Lung (tissue), 11 donors: ENCODE measurements at regions not wholly inside any gene's neighbourhood (a gene's known extent, or its start where the extent isn't known, plus 50 kb on each side); places are given as distances from the start of the nearest gene placed in this dataset.
A peak's percentile ranks its signal among the peaks of the same experiment; 100 is the strongest.

Source experiments
- ATAC-seq: fragments of 200-7000 bp; cut with Tn5 transposase; one replicate; pipeline ENCODE4 v1.9.1; 2020; ENCODE audit warnings: moderate number of reproducible peaks; ENCODE audit not compliant: insufficient read depth, low FRiP score
- DNase-seq, 3 donors: peaks; one replicate each; pipeline ENCODE4 v3.0.0-alpha.2; 2013 to 2017
- H3K27ac ChIP-seq, 2 donors: one replicate each; pipeline ENCODE4 v1.5.1; 2013; ENCODE audit warnings: mild to moderate bottlenecking in 2 of 2, moderate library complexity in 2 of 2, control low read depth in 1 of 2, inconsistent platforms in 1 of 2, low read depth in 1 of 2, low read length in 1 of 2
- H3K27me3 ChIP-seq, 3 donors: one replicate each; pipeline ENCODE4 v1.5.1; 2013; ENCODE audit warnings: low read length in 2 of 3; ENCODE audit not compliant: control insufficient read depth in 3 of 3, insufficient read depth in 3 of 3
- H3K36me3 ChIP-seq, 4 donors: one replicate each; pipeline ENCODE4 v1.5.1; 2013; ENCODE audit warnings: low read length in 4 of 4, mild to moderate bottlenecking in 1 of 4, moderate library complexity in 1 of 4; ENCODE audit not compliant: control insufficient read depth in 4 of 4, insufficient read depth in 4 of 4
- H3K4me1 ChIP-seq, 5 donors: one replicate each; pipeline ENCODE4 v1.5.1; 2013; ENCODE audit warnings: low read length in 5 of 5, mild to moderate bottlenecking in 2 of 5, moderate library complexity in 1 of 5; ENCODE audit not compliant: control insufficient read depth in 5 of 5, insufficient read depth in 5 of 5
- H3K4me3 ChIP-seq: one replicate; pipeline ENCODE4 v1.5.1; 2013; ENCODE audit warnings: mild to moderate bottlenecking, control low read depth, moderate library complexity
- H3K9ac ChIP-seq, 2 donors: one replicate each; pipeline ENCODE4 v1.5.1; 2013; ENCODE audit warnings: low read length in 2 of 2, control low read depth in 1 of 2; ENCODE audit not compliant: insufficient read depth in 1 of 2
- H3K9me3 ChIP-seq, 4 donors: one replicate each; pipeline ENCODE4 v1.5.1; 2013; ENCODE audit warnings: low read length in 3 of 4, mild to moderate bottlenecking in 1 of 4, moderate library complexity in 1 of 4; ENCODE audit not compliant: control insufficient read depth in 4 of 4, insufficient read depth in 3 of 4
- CTCF ChIP-seq: IDR thresholded peaks from 2 replicates; pipeline ENCODE4 v1.5.1; 2012; ENCODE audit warnings: mild to moderate bottlenecking; ENCODE audit errors: control extremely low read depth, extremely low read depth
- WGBS, 2 donors: extraction: QIAGEN DNeasy Blood & Tissue Kit; methylation state at CpG; one replicate each; pipeline ENCODE4 v1.1.7; 2013; 5-methylcytosine and 5-hydroxymethylcytosine counted together
- donor health status: control.
- donor health status: control.
- donor health status: Bipolar disorder and iron deficiency.
- donor health status: healthy.
- donor health status: DM: yes; HTN: yes; CAD: no.

GRCh38 chrX:42946544-42947194 lies 168.7 kb upstream of the PPP1R2C start:
- Histone ChIP-seq H3K4me3 (no peak overlapping the region), H3K27ac (no peak overlapping the region), H3K36me3 (no peaks in the 10 kb centered on the region), H3K9ac (no peak overlapping the region), H3K4me1 (peaks cover 0 to 4% (median 0%) of the 10 kb centered on the region in 5 donors), H3K9me3 (no peaks in the 10 kb centered on the region), H3K27me3 (peaks cover 0 to 23% (median 10%) of the 10 kb centered on the region in 3 donors)
- no peak for TF ChIP-seq CTCF
- 70 to 91% methylated on average over 6 of the region's 6 CpGs for WGBS, 2 donors
- DNase-seq (no peak), ATAC-seq (no peak)

GRCh38 chrX:42948723-42949657 lies 171.0 kb upstream of the PPP1R2C start:
- ATAC-seq, result no peak
- DNase-seq, result peak in 2 of 3 donors; percentile 47 to 60
- peaks cover 0 to 4% (median 0%) of the 10 kb centered on the region in 5 donors for H3K4me1 ChIP-seq
- no peaks in the 10 kb centered on the region for H3K9me3 ChIP-seq
- H3K36me3 ChIP-seq, result no peaks in the 10 kb centered on the region
- WGBS, 2 donors, result 38 to 67% methylated on average over 9 of the region's 9 CpGs
- no peak overlapping the region for H3K9ac ChIP-seq
- H3K4me3 ChIP-seq, result no peak overlapping the region
- peaks cover 0 to 18% (median 10%) of the 10 kb centered on the region in 3 donors for H3K27me3 ChIP-seq
- H3K27ac ChIP-seq, result no peak overlapping the region
- TF ChIP-seq CTCF, result no peak

GRCh38 chrX:42951747-42952146 lies 173.8 kb upstream of the PPP1R2C start:
- Histone ChIP-seq H3K9me3 (no peaks in the 10 kb centered on the region), H3K36me3 (no peaks in the 10 kb centered on the region), H3K9ac (no peak overlapping the region), H3K27ac (no peak overlapping the region), H3K4me1 (peaks cover 0 to 4% (median 0%) of the 10 kb centered on the region in 5 donors), H3K27me3 (peaks cover 0 to 22% (median 8%) of the 10 kb centered on the region in 3 donors), H3K4me3 (no peak overlapping the region)
- no peak for DNase-seq
- ATAC-seq, result no peak
- TF ChIP-seq CTCF, result no peak
